Gastrocnemius medialis (tissue), 4 donors: ENCODE measurements at regions not wholly inside any gene's neighbourhood (a gene's known extent, or its start where the extent isn't known, plus 50 kb on each side); places are given as distances from the start of the nearest gene placed in this dataset.

Experiments used
- ATAC-seq, 2 donors: fragments of 150-250 bp; one replicate each; pipeline ENCODE4 v1.9.1; 2016
- DNase-seq, 2 donors: peaks; one replicate each; pipeline ENCODE4 v3.0.0-alpha.2; 2019
- H3K27ac ChIP-seq, 4 donors: fragments of 200-600 bp; sonication (generic); 1 replicate in 1 of 4; 2 replicates in 3 of 4; pipeline ENCODE4 v1.5.1; 2016 to 2018; ENCODE audit warnings: mild to moderate bottlenecking in 2 of 4, moderate library complexity in 1 of 4
- H3K27me3 ChIP-seq, 3 donors: fragments of 200-600 bp; sonication (generic) in 2 of 3; 1 replicate in 1 of 3; 2 replicates in 2 of 3; pipeline versions ENCODE4 v1.5.1 to v1.6.0; 2016 to 2019; ENCODE audit warnings: mild to moderate bottlenecking in 1 of 3, moderate library complexity in 1 of 3
- H3K36me3 ChIP-seq, 2 donors: fragments of 200-600 bp; sonication (generic) in 1 of 2; one replicate each; pipeline ENCODE4 v1.5.1; 2017 to 2018
- H3K4me1 ChIP-seq, 2 donors: fragments of 200-600 bp; sonication (generic) in 1 of 2; one replicate each; pipeline ENCODE4 v1.5.1; 2016 to 2017; ENCODE audit warnings: mild to moderate bottlenecking in 2 of 2
- H3K4me3 ChIP-seq, 4 donors: fragments of 200-600 bp; sonication (generic) in 3 of 4; 1 replicate in 1 of 4; 2 replicates in 3 of 4; pipeline ENCODE4 v1.5.1; 2016 to 2019; ENCODE audit warnings: mild to moderate bottlenecking in 2 of 4
- H3K9me3 ChIP-seq, 3 donors: fragments of 200-600 bp; sonication (generic) in 2 of 3; 1 replicate in 1 of 3; 2 replicates in 2 of 3; pipeline ENCODE4 v1.5.1; 2016 to 2019
- CTCF ChIP-seq, 5 experiments: fragments of 450-650 bp in 3 of 5; fragments of 200-600 bp in 2 of 5; sonication (generic) in 2 of 5; IDR thresholded peaks in 4 of 5; conservative IDR thresholded peaks in 1 of 5; 1 replicate in 4 of 5; 2 replicates in 1 of 5; pipeline ENCODE4 v1.5.1; 2016 to 2019; ENCODE audit warnings: antibody characterized with exemption in 5 of 5, mild to moderate bottlenecking in 3 of 5, moderate library complexity in 3 of 5
- POLR2A ChIP-seq, 2 donors: fragments of 450-650 bp; IDR thresholded peaks; one replicate each; pipeline ENCODE4 v1.6.1; 2017; ENCODE audit warnings: antibody characterized with exemption in 2 of 2, mild to moderate bottlenecking in 2 of 2, moderate library complexity in 2 of 2
- in situ Hi-C, 4 donors: fragments of 200-750 bp; cut with MboI; loops; one replicate each; pipeline versions ENCODE4 v1.15.0 to v1.8.0; 2017; ENCODE audit warnings: low sequenced_read_pairs in 4 of 4
- intact Hi-C: fragments of 100-400 bp; cut with DNase I; formaldehyde crosslinking; loops from one replicate; pipeline ENCODE4 v1.15.1; 2023; ENCODE audit warnings: low total_unique reads

- Histone ChIP-seq H3K4me3 (no peak overlapping the region), H3K36me3 (no peaks in the 10 kb centered on the region), H3K4me1 (no peaks in the 10 kb centered on the region), H3K9me3 (no peaks in the 10 kb centered on the region), H3K27ac (no peak overlapping the region), H3K27me3 (no peaks in the 10 kb centered on the region)
- in situ Hi-C loops (loop anchor here in 1 of 4 donors (10.0 kb wide), 1 partner anchor 62 kb away; no protein-coding TSS in a partner anchor), intact Hi-C loops (no loop called here)
- ATAC-seq (no peak), DNase-seq (no peak)
- TF ChIP-seq POLR2A (IDR thresholded peaks at IDR 0.05) (no peak), CTCF (IDR thresholded peaks at IDR 0.05 in 4 of 5, conservative IDR thresholded peaks at IDR 0.05 in 1 of 5) (no peak)
Observed at GRCh38 chr21:15343066-15343465, 278.3 kb upstream of the NRIP1 start.

- Histone ChIP-seq H3K4me3 (no peak overlapping the region), H3K27me3 (no peaks in the 10 kb centered on the region), H3K27ac (no peak overlapping the region), H3K9me3 (no peaks in the 10 kb centered on the region), H3K4me1 (no peaks in the 10 kb centered on the region), H3K36me3 (no peaks in the 10 kb centered on the region)
- intact Hi-C loops (no loop called here), in situ Hi-C loops (no loop called here)
- TF ChIP-seq CTCF (IDR thresholded peaks at IDR 0.05 in 4 of 5, conservative IDR thresholded peaks at IDR 0.05 in 1 of 5), result no peak
- TF ChIP-seq POLR2A (IDR thresholded peaks at IDR 0.05), result no peak
- DNase-seq (no peak), ATAC-seq (no peak)
Observed at GRCh38 chr21:15352009-15352408, 287.2 kb upstream of the NRIP1 start.

GRCh38 chr21:15353546-15353945 lies 288.7 kb upstream of the NRIP1 start:
- intact Hi-C loops, result no loop called here
- H3K4me1 ChIP-seq, result no peaks in the 10 kb centered on the region
- no peak for TF ChIP-seq CTCF (IDR thresholded peaks at IDR 0.05 in 4 of 5, conservative IDR thresholded peaks at IDR 0.05 in 1 of 5)
- TF ChIP-seq POLR2A (IDR thresholded peaks at IDR 0.05), result no peak
- H3K9me3 ChIP-seq, result no peaks in the 10 kb centered on the region
- in situ Hi-C loops, result no loop called here
- DNase-seq (no peak), ATAC-seq (no peak)
- H3K27me3 ChIP-seq, result no peaks in the 10 kb centered on the region
- no peaks in the 10 kb centered on the region for H3K36me3 ChIP-seq
- H3K27ac ChIP-seq, result no peak overlapping the region
- H3K4me3 ChIP-seq, result no peak overlapping the region

- H3K4me1 ChIP-seq, result no peaks in the 10 kb centered on the region
- intact Hi-C loops (no loop called here), in situ Hi-C loops (no loop called here)
- ATAC-seq, result no peak
- H3K27ac ChIP-seq, result no peak overlapping the region
- H3K27me3 ChIP-seq, result no peaks in the 10 kb centered on the region
- H3K36me3 ChIP-seq, result no peaks in the 10 kb centered on the region
- TF ChIP-seq CTCF (IDR thresholded peaks at IDR 0.05 in 4 of 5, conservative IDR thresholded peaks at IDR 0.05 in 1 of 5), result no peak
- TF ChIP-seq POLR2A (IDR thresholded peaks at IDR 0.05), result no peak
- no peak for DNase-seq
- no peak overlapping the region for H3K4me3 ChIP-seq
- no peaks in the 10 kb centered on the region for H3K9me3 ChIP-seq
Observed at GRCh38 chr21:15354516-15354915, 289.7 kb upstream of the NRIP1 start.

- Histone ChIP-seq H3K4me3 (no peak overlapping the region), H3K36me3 (no peaks in the 10 kb centered on the region), H3K27ac (no peak overlapping the region), H3K27me3 (no peaks in the 10 kb centered on the region), H3K4me1 (no peaks in the 10 kb centered on the region), H3K9me3 (no peaks in the 10 kb centered on the region)
- in situ Hi-C loops (no loop called here), intact Hi-C loops (no loop called here)
- ATAC-seq (no peak), DNase-seq (no peak)
- TF ChIP-seq CTCF (IDR thresholded peaks at IDR 0.05 in 4 of 5, conservative IDR thresholded peaks at IDR 0.05 in 1 of 5), result no peak
- TF ChIP-seq POLR2A (IDR thresholded peaks at IDR 0.05), result no peak
Observed at GRCh38 chr21:15355066-15355465, 290.3 kb upstream of the NRIP1 start.
